Germinal center (tissue), 1 donor: ENCODE measurements at regions not wholly inside any gene's neighbourhood (a gene's known extent, or its start where the extent isn't known, plus 50 kb on each side); places are given as distances from the start of the nearest gene placed in this dataset.
A peak's percentile ranks its signal among the peaks of the same experiment; 100 is the strongest.

Experiments used
- DNase-seq: peaks from one replicate; pipeline ENCODE4 v3.0.0; 2012; ENCODE audit warnings: mixed read lengths, low spot score

DNA sequence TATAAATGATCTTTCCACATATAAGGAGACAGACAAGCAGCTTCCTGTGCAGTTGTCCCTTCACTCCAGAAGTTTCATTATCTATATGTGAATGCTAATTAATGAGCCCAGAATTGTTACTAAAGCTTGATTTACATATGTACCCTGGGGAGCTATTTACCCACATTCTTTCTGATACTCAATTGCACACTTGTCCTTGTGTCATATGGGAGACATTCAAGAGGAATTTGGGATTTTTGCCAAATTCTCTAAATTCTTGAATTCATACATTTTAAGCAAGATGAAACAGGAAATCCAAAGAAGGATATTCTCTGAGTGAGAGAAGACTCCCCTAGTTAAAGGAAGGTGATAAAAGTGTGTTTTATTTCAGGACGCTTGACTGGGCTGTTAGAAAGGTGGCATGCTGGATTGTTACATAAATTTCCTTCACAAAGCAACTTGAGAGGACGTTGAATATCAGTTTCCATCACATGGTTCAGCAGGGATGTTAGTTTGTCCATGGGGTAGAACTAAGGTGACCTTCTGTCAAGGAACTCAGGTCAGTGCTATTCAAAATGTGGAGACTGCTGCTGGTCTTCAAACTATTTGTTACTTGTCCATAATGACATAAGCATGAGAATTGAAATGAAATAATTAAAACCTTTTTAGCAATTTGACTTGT lies 368.2 kb downstream of the IRS1 start:
- no peak for DNase-seq

DNA sequence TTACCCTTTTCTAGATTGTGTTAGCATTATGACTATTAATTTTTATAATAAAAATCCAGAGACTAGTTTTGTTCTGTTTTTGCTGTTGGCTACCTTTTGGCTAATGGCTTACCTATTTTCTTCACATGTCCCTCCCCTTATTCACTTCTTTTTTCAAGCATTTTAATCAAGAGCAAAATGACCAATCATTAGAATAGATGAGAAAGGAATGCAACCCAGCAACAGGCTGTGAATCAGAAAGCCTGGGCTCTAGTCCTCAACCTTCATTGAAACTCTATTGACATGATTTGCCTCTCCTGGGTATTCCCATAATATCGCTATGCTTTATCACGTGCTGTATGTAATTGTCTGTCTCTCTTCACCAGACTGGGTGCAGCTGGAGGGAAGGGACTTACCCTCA lies 370.1 kb downstream of the IRS1 start:
- no peak for DNase-seq

DNA sequence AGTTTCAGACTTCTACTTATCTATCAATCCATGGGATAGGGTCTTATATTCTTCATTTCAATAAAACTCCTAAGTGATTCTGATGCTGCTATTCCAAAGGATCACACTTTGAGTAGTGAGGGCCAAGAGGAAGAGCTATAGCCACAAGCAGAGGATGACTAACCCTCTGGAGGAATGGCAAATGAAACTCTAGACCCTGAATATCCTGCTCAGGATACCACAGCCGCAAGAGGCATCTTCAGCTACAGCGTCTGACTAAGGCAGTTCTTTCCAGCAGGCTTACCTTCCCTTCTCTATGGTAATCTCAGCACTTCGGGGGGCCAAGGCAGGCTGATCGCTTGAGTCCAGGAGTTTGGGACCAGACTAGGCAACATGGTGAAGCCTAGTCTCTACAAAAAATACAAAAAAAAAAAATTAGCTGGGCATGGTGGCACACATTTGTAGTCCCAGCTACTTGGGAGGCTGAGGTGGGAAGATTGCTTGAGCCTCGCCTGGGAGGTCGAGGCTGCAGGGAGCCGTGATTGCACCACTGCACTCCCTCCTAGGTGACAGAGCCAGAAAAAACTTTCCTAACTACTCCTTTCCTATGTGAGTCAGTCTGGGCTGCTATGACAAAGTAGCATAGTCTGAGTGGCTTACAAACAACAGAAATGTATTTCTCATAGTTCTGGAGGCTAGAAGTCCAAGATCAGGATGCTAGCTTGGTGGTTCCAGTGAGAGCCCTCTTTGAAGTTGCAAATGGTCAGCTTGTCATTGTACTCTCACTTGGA lies 371.9 kb downstream of the IRS1 start:
- DNase-seq: no peak

DNA sequence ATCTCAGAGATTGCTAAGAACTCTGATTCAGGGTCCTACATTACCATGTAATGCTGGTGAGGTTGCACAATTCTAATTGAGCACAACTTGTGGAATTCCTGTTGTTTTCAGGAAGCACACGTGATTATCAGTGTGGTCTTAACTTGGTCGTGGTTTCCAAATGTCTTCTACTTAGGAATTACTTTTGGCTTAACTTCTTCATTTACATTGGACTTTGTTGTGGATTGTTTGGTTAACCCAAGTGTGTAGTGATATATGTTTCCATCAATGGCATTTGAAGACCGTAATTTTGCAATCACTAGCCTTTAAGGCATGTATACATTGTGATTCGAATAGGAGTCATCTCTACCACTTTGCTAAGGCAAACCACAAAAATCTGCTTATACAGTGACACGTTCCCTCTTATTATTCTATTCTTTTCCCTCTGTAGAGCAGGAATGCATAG lies 373.3 kb downstream of the IRS1 start:
- DNase-seq: no peak

DNA sequence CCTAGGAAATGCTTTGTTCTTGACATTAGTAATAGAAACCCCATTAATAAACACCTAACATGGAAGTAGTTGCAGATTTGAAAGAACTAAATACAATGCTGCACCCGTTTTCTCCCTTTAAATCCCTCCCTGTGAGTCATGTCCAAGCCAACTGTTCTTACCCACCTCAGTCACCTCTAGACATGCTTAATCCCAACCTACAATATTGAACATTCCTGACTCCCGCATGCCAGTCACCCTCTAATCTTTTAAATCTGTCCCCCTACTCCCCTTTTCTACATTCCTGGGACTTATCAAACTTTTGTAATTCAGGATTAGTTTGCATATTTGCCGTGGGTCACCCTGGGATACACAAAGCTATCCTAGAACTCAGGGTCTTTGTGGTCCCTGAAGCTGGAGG lies 374.6 kb downstream of the IRS1 start:
- DNase-seq: no peak

DNA sequence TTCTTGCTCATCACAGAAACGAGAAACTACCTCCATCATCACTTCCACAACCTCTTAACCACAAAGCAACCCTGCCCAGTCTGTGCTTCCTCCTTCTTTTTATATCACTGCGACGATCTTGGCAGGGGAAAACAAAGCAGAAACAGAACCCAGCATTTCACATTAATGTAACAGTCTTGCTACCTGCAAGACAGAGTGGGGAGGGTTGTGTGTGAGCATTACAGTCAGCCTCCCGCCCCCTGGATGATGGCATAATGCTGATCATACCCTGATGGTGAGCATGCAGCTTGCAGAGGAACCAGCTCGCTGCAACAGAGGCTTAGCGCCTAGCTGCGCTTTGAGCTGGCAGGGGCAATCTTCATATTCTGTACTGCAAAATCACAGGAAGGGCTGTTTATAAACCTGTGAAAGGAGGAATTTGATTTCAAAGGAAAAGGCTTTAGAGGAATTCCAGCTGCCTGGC lies 376.1 kb downstream of the IRS1 start:
- DNase-seq: peak; percentile 12

DNA sequence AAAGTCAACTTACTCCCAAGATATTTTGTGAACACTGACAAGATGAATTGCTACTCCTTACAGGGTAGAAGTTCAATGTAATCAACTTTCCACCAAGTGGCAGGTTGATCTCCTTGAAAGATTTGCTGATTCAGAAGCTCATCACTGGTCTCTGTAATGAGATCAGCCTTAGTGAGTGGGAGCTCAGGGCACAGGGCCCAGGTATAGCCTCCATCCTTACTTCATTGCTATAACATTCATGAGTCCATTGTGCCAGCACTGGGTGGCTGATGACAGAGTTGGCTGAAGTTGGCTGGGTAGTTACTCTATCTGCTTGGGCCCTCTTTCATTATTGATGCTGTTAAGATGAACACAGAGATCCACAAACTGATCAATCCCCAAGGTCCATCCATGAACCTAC lies 379.0 kb downstream of the IRS1 start:
- DNase-seq: no peak

DNA sequence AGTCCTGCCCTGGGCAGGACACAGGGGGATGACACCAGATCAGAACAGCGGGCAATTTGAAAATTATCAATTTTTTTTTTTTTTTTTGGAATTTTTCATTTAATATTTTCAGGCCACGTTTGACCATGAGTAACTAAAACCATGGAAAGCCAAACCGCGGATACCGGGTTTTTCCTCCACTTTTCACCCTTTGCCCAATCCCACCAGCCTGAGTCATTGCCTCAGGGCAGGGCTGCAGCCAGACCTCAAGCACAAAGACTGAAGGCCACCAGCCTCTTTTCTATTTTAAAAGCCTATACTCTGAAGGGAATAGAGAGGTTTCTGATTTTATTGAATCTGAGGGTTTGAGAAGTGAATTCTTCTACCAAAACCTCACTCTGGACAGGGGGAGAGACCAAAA lies 381.1 kb downstream of the IRS1 start:
- DNase-seq: no peak

DNA sequence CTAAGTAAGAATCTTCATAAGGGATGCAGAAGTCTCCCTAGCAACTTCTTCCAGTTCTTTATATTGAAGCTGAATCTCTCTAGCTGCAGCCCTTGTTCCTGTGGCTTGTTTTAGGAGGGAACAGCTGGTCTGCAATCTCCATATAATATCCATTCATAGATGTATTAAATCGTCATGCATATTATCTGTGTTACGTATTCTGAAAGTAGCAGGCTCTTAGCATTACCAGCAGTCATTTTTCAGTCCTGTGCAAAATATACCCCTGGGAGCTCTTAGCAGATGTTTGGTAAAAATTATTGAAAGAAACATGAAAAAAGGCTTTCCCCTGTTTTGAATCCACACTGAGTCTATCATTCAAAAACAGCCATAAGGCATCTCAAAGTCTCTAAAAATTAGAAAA lies 385.3 kb downstream of the IRS1 start:
- no peak for DNase-seq

DNA sequence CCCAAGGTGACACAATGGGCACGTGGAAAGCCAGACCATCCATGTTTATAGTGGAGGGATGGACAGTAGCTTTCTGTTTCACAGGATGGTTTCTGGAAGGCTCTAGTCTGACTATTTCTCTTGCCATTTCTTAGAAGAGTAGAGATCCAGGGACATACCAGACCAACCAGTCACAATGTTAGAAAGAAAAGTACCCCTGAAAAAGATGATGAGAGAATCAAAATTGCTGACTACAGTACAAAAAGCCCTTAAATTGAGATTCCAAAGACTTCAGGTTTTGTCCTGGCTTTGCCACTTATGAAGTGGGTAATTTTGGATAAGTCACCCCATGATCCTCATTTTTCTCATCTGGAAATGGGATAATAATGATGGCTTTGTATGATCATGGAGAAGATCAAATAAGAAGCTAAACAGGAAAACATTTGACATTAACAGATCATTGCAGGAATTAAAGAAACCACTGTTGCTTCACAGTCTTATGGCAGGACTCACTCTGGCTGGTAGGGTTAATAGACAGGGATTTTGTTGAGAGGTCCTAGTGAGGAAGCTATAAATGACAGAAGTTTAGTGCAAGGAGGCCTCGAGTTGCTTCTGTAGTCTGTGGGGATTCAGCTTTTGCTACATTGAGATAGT lies 386.0 kb downstream of the IRS1 start:
- no peak for DNase-seq

DNA sequence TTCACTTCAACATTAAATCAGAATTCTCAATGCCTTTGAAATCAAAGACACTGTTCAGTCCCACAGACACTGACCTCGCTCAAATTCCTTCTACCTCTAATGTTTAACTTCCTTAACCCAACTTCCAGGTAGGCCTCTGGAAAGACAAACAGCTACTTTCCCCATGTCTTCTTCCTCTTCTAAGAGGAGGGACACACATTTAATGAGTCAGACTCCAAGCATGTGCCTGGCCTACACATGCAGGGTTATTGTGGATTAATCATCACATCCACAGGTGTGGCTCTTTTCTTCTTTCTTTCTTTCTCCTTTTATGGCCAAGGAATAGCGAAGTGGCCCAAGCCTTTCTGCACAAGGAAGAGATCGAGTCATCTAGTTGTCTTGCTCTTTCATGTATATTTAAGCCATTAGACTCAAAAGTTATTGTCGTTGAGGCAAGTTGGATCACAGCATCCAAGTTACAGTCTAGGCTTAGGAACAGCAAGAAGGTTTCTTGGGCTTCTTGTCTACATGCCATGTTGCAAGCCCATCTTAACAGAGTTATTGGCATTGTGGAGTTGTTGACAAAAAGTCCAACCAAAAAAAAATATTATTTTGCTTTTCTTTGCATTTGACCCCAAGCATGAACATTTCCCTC lies 387.8 kb downstream of the IRS1 start:
- no peak for DNase-seq

DNA sequence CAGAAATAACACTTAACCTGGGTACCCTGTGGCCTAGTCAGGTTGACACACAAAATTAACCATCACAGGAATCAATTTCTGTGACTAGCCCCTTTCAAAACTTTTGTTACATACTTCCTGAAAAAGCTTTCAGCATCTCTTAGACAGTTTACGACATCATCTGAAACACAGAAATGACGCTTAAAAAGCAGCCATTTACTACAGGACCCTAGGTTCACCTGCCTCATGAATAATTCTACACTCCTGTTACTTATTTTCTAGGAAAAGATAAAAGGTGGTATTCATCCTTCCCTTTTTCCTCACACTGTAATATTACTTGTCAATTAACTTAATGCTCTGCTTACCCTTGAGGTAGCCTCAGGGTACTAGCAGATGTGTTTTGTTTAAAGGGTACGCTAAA lies 388.4 kb downstream of the IRS1 start:
- DNase-seq: no peak

DNA sequence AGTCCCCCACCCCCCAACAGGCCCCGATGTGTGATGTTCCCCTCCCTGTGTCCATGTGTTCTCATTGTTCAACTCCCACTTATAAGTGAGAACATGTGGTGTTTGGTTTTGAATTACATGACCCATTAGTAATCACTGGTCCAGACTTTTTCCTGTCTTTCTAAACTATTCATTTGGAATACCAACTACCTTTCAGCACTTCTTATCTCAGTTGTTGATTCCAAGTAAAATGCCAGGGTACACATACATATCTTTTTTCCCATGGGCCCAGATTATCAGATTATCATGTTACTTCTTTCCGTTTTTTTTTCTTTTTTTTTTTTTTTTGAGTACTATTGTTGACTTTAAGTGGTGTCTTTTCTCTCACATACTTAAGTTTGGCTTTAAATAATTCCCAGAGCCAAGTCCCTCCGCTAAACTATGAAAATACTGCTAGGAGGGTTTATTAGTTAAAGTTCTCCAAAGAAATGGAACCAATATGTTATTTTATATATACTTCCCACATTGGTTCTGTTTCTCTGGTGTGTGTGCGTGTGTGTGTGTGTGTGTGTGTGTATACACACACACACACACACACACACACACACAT lies 389.3 kb downstream of the IRS1 start:
- no peak for DNase-seq

DNA sequence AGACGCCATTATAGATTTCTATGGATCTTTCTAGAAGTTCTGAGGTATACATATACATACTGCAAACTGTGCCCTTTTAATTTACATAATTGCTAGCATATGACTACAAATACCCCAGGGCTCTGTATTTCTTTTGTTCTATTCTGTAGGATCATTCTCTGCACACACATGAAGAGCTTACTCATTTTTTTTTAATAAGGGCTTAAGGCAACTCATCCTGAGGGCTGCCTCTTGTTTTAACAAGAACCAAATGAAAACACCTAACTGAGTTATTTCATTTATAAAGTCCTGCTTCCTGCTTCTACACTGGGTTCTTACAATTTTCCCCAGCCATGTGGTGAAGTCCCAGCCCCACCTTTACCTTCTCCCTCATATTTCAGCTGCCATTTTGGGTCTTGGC lies 390.5 kb downstream of the IRS1 start:
- DNase-seq: no peak

DNA sequence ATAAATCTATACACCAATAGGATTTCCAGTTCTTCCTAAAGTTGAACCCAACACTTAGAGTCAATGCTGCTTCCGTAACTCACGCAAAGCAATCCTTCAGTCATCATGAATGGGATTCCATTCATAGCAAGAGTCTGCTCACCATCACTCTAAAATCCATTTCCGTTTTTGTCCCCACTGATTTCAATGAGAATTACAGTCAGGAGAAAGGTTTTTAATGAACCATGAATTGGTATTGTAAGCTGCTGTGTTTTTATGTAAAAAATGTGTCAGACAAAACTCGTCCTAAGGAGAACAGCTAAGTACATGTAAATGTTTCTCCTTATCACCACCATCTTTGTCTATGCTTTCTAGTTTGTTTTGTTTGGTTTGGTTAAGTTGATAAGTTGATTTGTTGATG lies 391.5 kb downstream of the IRS1 start:
- DNase-seq: no peak

DNA sequence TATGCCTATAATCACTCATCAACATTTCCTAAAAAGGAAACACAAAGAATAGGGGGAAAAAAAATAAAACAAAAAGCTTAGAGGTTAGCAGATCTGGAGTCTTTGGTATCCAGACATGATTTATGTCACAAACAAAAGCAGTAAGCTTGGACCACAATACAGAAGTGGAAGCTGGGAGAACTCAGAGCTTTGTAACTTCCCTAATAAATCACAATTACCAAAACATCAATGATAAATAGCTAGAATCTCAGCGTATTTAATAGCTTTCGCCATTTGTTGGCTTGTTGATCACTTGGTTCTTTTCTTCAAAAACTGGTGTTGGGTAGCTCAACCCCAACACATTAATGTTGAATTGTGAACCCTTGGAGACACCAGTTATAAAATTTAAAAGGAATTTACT lies 392.5 kb downstream of the IRS1 start:
- DNase-seq: no peak

DNA sequence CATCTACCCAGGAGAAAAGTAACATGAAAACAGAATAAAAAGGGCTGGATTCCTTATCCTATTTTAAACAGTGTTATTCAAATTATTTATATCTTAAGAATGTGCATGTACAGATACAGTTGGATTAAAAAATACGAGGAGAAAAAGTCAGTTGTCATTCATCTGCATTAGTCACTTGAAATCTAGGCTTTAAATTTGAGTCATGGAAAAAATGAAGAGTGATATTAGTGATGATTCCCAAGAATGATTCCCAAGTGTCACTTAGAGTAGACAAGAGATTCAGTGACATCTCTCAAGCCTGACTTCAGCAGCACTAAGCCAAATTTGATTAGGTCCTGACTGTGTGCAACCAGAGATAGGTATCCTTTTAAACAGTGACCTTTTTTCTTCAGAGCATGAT lies 394.2 kb downstream of the IRS1 start:
- no peak for DNase-seq

DNA sequence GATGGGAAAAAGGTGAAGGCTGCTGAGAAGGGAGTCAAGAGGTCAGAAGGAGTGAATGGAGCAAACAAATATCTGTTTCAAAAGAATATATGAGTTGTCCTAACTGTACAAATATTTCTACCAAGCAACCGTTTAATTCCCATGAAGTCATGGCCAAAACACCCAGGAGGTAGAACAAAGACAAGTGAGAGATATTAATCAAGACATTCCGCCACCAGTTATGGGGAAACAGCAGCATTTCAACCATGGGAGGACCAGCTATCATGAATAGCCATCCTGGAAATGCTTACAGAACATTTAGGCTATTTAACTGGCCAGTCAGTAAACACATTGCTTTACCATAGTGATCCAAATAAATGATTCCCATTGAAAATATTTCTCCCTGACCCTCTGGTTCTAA lies 396.3 kb downstream of the IRS1 start:
- DNase-seq: no peak

DNA sequence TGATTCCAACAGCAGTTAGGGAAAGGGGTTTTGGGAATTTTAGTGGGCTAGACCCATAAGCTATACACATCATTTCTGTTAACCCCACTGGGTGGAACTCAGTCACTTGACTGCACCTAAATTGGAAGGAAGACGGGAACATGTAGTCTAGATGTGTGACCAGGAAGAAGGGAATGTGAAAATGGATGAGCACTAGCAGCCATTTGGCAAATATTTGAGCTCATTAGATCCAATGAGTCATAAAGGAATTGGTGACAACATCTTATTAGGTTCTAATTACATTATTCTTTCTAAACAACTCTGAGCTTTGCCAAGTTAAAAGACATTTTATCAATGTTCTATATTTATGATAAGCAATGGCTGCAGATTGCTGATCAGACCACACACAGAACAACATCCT lies 400.6 kb downstream of the IRS1 start:
- DNase-seq: no peak

DNA sequence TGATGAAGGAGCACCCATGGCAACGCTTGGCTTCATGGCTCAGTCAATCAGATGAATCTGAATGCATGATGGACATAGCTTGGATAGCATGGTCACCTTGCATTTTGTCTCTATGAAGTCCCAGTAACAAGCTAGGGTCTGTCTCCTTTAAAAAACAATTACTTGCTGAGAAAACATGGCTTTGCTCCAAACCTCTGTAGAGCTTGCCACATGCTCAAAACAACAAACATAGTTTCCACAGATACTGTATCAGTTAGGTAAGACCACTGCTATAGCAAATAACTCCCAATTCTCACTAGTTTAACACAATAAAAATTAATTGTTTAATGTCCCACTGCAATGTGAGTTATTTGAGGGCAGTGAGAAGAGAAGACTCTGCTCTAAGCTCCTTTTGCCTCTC lies 401.0 kb downstream of the IRS1 start:
- no peak for DNase-seq

DNA sequence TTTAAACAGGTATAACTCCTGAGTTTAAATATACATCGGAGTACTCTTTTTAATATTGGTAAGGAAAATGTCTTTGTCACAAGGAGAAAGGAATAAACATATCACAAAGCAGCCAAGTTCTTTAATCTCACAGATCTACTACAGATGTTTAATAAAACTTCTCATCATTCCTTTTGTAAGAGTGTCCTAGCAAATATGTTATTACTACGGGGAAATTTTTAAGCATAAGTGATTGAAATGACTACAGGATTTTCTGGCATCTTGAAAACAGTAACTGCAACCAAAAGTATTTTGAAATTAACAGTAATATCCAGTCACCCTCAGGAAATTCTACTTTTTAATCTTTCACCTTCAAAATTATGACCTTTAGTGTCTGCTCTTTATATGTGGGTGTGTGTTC lies 403.1 kb downstream of the IRS1 start:
- DNase-seq: no peak

DNA sequence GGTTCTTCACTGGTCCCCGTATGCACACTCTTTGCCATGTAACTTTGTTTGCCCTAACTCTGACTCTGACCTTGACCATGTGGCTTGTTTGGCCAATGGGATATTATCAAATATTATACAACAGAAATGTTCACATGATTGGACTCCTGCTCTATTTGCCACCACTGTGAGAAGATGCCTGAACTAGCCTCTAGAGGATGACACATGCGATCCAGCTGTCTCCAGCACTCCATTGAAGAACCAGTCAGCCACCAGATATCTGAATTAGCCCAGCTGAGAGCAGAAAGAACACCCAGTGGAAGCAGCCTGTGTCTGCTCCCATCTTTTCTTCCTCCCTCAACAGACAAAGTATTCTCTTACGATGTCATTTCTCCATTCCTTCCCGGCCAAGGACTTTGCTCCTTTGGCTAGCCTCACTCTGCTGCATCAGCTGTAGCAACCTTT lies 412.1 kb downstream of the IRS1 start:
- no peak for DNase-seq
